ENCODE measurements at regions not wholly inside any gene's neighbourhood (a gene's known extent, or its start where the extent isn't known, plus 50 kb on each side); places are given as distances from the start of the nearest gene placed in this dataset.

- Histone ChIP-seq H3K36me3 (ENCODE audit: low read length) (no peaks in the 10 kb centered on the region), H3K9me3 (ENCODE audit: insufficient read depth, low read length) (no peaks in the 10 kb centered on the region), H3K27me3 (ENCODE audit: low read length) (no peaks in the 10 kb centered on the region), H2AFZ (ENCODE audit: low read depth, low read length, severe bottlenecking) (no peak overlapping the region), H3K9ac (ENCODE audit: low read length) (no peak overlapping the region), H3K4me2 (ENCODE audit: low read depth, low read length, poor library complexity, severe bottlenecking) (no peak overlapping the region), H3K79me2 (ENCODE audit: insufficient read depth, low read length) (no peaks in the 10 kb centered on the region), H4K20me1 (ENCODE audit: low read depth, low read length) (no peaks in the 10 kb centered on the region), H3K9me2 (replicated peaks; ENCODE audit: insufficient read depth, low read length) (no peaks in the 10 kb centered on the region), H3K27ac (ENCODE audit: low read depth, low read length) (no peak overlapping the region), H3F3A (ENCODE audit: insufficient read depth) (no peaks in the 10 kb centered on the region), H3K4me3 (ENCODE audit: insufficient read depth, low read length, poor library complexity, severe bottlenecking) (no peak overlapping the region)
- no peak for TF ChIP-seq EZH2phosphoT487 (conservative IDR thresholded peaks at IDR 0.05; ENCODE audit: low read length)
- no peak for TF ChIP-seq CTCF (IDR thresholded peaks at IDR 0.05; ENCODE audit: insufficient read depth, low read length, poor library complexity, severe bottlenecking)
Measured at GRCh38 chr10:28236591-28236990, 66.3 kb downstream of the MPP7 start.

- H3K27me3 ChIP-seq (ENCODE audit: low read length): no peaks in the 10 kb centered on the region
- TF ChIP-seq EZH2phosphoT487 (conservative IDR thresholded peaks at IDR 0.05; ENCODE audit: low read length) (no peak), CTCF (IDR thresholded peaks at IDR 0.05; ENCODE audit: insufficient read depth, low read length, poor library complexity, severe bottlenecking) (no peak)
- H3K9ac ChIP-seq (ENCODE audit: low read length): no peak overlapping the region
- no peak overlapping the region for H3K27ac ChIP-seq (ENCODE audit: low read depth, low read length)
- no peak overlapping the region for H3K4me3 ChIP-seq (ENCODE audit: insufficient read depth, low read length, poor library complexity, severe bottlenecking)
- H4K20me1 ChIP-seq (ENCODE audit: low read depth, low read length): no peaks in the 10 kb centered on the region
- H3K9me3 ChIP-seq (ENCODE audit: insufficient read depth, low read length): no peaks in the 10 kb centered on the region
- H3K4me2 ChIP-seq (ENCODE audit: low read depth, low read length, poor library complexity, severe bottlenecking): no peak overlapping the region
- H3K9me2 ChIP-seq (replicated peaks; ENCODE audit: insufficient read depth, low read length): no peaks in the 10 kb centered on the region
- H3F3A ChIP-seq (ENCODE audit: insufficient read depth): no peaks in the 10 kb centered on the region
- no peak overlapping the region for H2AFZ ChIP-seq (ENCODE audit: low read depth, low read length, severe bottlenecking)
- H3K79me2 ChIP-seq (ENCODE audit: insufficient read depth, low read length): no peaks in the 10 kb centered on the region
- no peaks in the 10 kb centered on the region for H3K36me3 ChIP-seq (ENCODE audit: low read length)
Measured at GRCh38 chr10:28220811-28221210, 82.1 kb downstream of the MPP7 start.

- H3K27me3 ChIP-seq (ENCODE audit: low read length): no peaks in the 10 kb centered on the region
- H3F3A ChIP-seq (ENCODE audit: insufficient read depth): no peaks in the 10 kb centered on the region
- no peaks in the 10 kb centered on the region for H3K9me3 ChIP-seq (ENCODE audit: insufficient read depth, low read length)
- no peak overlapping the region for H3K4me2 ChIP-seq (ENCODE audit: low read depth, low read length, poor library complexity, severe bottlenecking)
- no peaks in the 10 kb centered on the region for H3K36me3 ChIP-seq (ENCODE audit: low read length)
- H4K20me1 ChIP-seq (ENCODE audit: low read depth, low read length): no peaks in the 10 kb centered on the region
- no peak overlapping the region for H3K27ac ChIP-seq (ENCODE audit: low read depth, low read length)
- no peaks in the 10 kb centered on the region for H3K79me2 ChIP-seq (ENCODE audit: insufficient read depth, low read length)
- TF ChIP-seq EZH2phosphoT487 (conservative IDR thresholded peaks at IDR 0.05; ENCODE audit: low read length): no peak
- no peak for TF ChIP-seq CTCF (IDR thresholded peaks at IDR 0.05; ENCODE audit: insufficient read depth, low read length, poor library complexity, severe bottlenecking)
- H2AFZ ChIP-seq (ENCODE audit: low read depth, low read length, severe bottlenecking): no peak overlapping the region
- H3K9ac ChIP-seq (ENCODE audit: low read length): no peak overlapping the region
- H3K4me3 ChIP-seq (ENCODE audit: insufficient read depth, low read length, poor library complexity, severe bottlenecking): no peak overlapping the region
- H3K9me2 ChIP-seq (replicated peaks; ENCODE audit: insufficient read depth, low read length): no peaks in the 10 kb centered on the region
Measured at GRCh38 chr10:28219251-28219650, 83.6 kb downstream of the MPP7 start.

- Histone ChIP-seq H3K9ac (ENCODE audit: low read length) (no peak overlapping the region), H4K20me1 (ENCODE audit: low read depth, low read length) (no peaks in the 10 kb centered on the region), H3K79me2 (ENCODE audit: insufficient read depth, low read length) (no peaks in the 10 kb centered on the region), H3K36me3 (ENCODE audit: low read length) (no peaks in the 10 kb centered on the region), H3F3A (ENCODE audit: insufficient read depth) (no peaks in the 10 kb centered on the region), H3K4me3 (ENCODE audit: insufficient read depth, low read length, poor library complexity, severe bottlenecking) (no peak overlapping the region), H3K9me2 (replicated peaks; ENCODE audit: insufficient read depth, low read length) (no peaks in the 10 kb centered on the region), H3K27me3 (ENCODE audit: low read length) (no peaks in the 10 kb centered on the region), H3K27ac (ENCODE audit: low read depth, low read length) (no peak overlapping the region), H3K4me2 (ENCODE audit: low read depth, low read length, poor library complexity, severe bottlenecking) (no peak overlapping the region), H2AFZ (ENCODE audit: low read depth, low read length, severe bottlenecking) (no peak overlapping the region), H3K9me3 (ENCODE audit: insufficient read depth, low read length) (no peaks in the 10 kb centered on the region)
- TF ChIP-seq EZH2phosphoT487 (conservative IDR thresholded peaks at IDR 0.05; ENCODE audit: low read length): no peak
- TF ChIP-seq CTCF (IDR thresholded peaks at IDR 0.05; ENCODE audit: insufficient read depth, low read length, poor library complexity, severe bottlenecking): no peak
Measured at GRCh38 chr10:28217848-28218247, 85.0 kb downstream of the MPP7 start.
